HL-60 (cell line): ENCODE measurements at regions not wholly inside any gene's neighbourhood (a gene's known extent, or its start where the extent isn't known, plus 50 kb on each side); places are given as distances from the start of the nearest gene placed in this dataset.

Experiments
- POLR2AphosphoS5 ChIP-seq: IDR thresholded peaks from 2 replicates; pipeline ENCODE4 v1.6.1; 2012; ENCODE audit warnings: low read depth
- TF ChIP-seq, protein P1 (sequence below): IDR thresholded peaks from one replicate; pipeline ENCODE4 v1.5.1; 2011; ENCODE audit warnings: low read length, control low read depth, inconsistent platforms; ENCODE audit not compliant: insufficient read depth

- TF ChIP-seq, protein P1, sequence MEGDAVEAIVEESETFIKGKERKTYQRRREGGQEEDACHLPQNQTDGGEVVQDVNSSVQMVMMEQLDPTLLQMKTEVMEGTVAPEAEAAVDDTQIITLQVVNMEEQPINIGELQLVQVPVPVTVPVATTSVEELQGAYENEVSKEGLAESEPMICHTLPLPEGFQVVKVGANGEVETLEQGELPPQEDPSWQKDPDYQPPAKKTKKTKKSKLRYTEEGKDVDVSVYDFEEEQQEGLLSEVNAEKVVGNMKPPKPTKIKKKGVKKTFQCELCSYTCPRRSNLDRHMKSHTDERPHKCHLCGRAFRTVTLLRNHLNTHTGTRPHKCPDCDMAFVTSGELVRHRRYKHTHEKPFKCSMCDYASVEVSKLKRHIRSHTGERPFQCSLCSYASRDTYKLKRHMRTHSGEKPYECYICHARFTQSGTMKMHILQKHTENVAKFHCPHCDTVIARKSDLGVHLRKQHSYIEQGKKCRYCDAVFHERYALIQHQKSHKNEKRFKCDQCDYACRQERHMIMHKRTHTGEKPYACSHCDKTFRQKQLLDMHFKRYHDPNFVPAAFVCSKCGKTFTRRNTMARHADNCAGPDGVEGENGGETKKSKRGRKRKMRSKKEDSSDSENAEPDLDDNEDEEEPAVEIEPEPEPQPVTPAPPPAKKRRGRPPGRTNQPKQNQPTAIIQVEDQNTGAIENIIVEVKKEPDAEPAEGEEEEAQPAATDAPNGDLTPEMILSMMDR: no peak
- no peak for TF ChIP-seq POLR2AphosphoS5
Measured at GRCh38 chr17:77281122-77281903, 140.5 kb downstream of the SEC14L1 start.
